GM23338 (cell line): ENCODE measurements at regions not wholly inside any gene's neighbourhood (a gene's known extent, or its start where the extent isn't known, plus 50 kb on each side); places are given as distances from the start of the nearest gene placed in this dataset.

Source experiments
- ATAC-seq: fragments of 200-7000 bp; cut with Tn5 transposase; 3 replicates; pipeline ENCODE4 v1.9.1; 2020
- DNase-seq: peaks from one replicate; pipeline ENCODE4 v3.0.0-alpha.2; 2015; ENCODE audit warnings: low spot score
- H2AFZ ChIP-seq: fragments of 200-600 bp; sonication (generic); 2 replicates; pipeline ENCODE4 v1.8.0; 2016; ENCODE audit warnings: antibody characterized with exemption, mild to moderate bottlenecking, moderate library complexity
- H3F3A ChIP-seq: fragments of 200-600 bp; sonication (generic); replicated peaks from 2 replicates; pipeline ENCODE4 v1.8.0; 2017; ENCODE audit warnings: antibody characterized with exemption, mixed run types, low read depth
- H3K27ac ChIP-seq: fragments of 200-600 bp; sonication (generic); 2 replicates; pipeline ENCODE4 v1.6.1; 2016; ENCODE audit warnings: low read depth
- H3K27me3 ChIP-seq: fragments of 200-600 bp; sonication (generic); 2 replicates; pipeline ENCODE4 v1.8.0; 2016; ENCODE audit warnings: mild to moderate bottlenecking, mixed run types, moderate library complexity; ENCODE audit not compliant: insufficient read depth
- H3K36me3 ChIP-seq: fragments of 200-600 bp; sonication (generic); 2 replicates; pipeline ENCODE4 v1.8.0; 2016; ENCODE audit warnings: mild to moderate bottlenecking; ENCODE audit not compliant: insufficient read depth
- H3K4me1 ChIP-seq: fragments of 200-600 bp; sonication (generic); 2 replicates; pipeline ENCODE4 v1.8.0; 2016; ENCODE audit warnings: mild to moderate bottlenecking, moderate library complexity; ENCODE audit not compliant: insufficient read depth
- H3K4me2 ChIP-seq: fragments of 200-600 bp; sonication (generic); 2 replicates; pipeline ENCODE4 v1.7.1; 2017; ENCODE audit warnings: mixed run types
- H3K4me3 ChIP-seq: fragments of 200-600 bp; sonication (generic); 2 replicates; pipeline ENCODE4 v1.6.1; 2016; ENCODE audit warnings: mixed run types
- H3K79me2 ChIP-seq: fragments of 200-600 bp; sonication (generic); replicated peaks from 2 replicates; pipeline ENCODE4 v1.8.0; 2017; ENCODE audit warnings: mild to moderate bottlenecking; ENCODE audit not compliant: insufficient read depth
- H3K9me2 ChIP-seq: fragments of 200-600 bp; sonication (generic); 2 replicates; pipeline ENCODE4 v1.8.0; 2017; ENCODE audit not compliant: insufficient read depth
- H4K20me1 ChIP-seq: fragments of 200-600 bp; sonication (generic); replicated peaks from 2 replicates; pipeline ENCODE4 v1.8.0; 2017; ENCODE audit warnings: mild to moderate bottlenecking; ENCODE audit not compliant: insufficient read depth
- H3K27ac Mint-ChIP-seq: 2 replicates; pipeline ENCODE4 v1.8.0; 2020; ENCODE audit warnings: inconsistent platforms, mild to moderate bottlenecking, moderate library complexity, mixed read lengths
- H3K27me3 Mint-ChIP-seq: 3 replicates; pipeline ENCODE4 v1.8.0; 2022; ENCODE audit warnings: low read depth, mild to moderate bottlenecking, moderate library complexity, mixed read lengths, inconsistent platforms; ENCODE audit not compliant: insufficient read depth, poor library complexity
- H3K36me3 Mint-ChIP-seq: 3 replicates; pipeline ENCODE4 v1.8.0; 2021; ENCODE audit warnings: low read depth, mild to moderate bottlenecking, inconsistent platforms, moderate library complexity, mixed read lengths
- H3K4me1 Mint-ChIP-seq: 3 replicates; pipeline ENCODE4 v1.8.0; 2020; ENCODE audit warnings: mild to moderate bottlenecking, inconsistent platforms, mixed read lengths
- H3K4me3 Mint-ChIP-seq: 3 replicates; pipeline ENCODE4 v1.8.0; 2021; ENCODE audit warnings: moderate library complexity, mild to moderate bottlenecking, inconsistent platforms, mixed read lengths
- H3K9me3 Mint-ChIP-seq: 3 replicates; pipeline ENCODE4 v1.8.0; 2020; ENCODE audit warnings: moderate library complexity, mild to moderate bottlenecking, inconsistent platforms, mixed read lengths
- CTCF ChIP-seq, 2 experiments: fragments of 200-600 bp in 1 of 2; sonication (generic) in 1 of 2; conservative IDR thresholded peaks; 2 replicates each; pipeline versions ENCODE4 v1.5.1 to v1.6.1; 2016 to 2017; ENCODE audit warnings: antibody characterized with exemption in 2 of 2, low read depth in 2 of 2, mild to moderate bottlenecking in 2 of 2, moderate library complexity in 1 of 2
- ETS1 ChIP-seq: IDR thresholded peaks from 2 replicates; pipeline ENCODE4 v1.6.1; 2016; ENCODE audit warnings: antibody characterized with exemption
- EZH2 ChIP-seq: fragments of 200-600 bp; sonication (generic); IDR thresholded peaks from one replicate; pipeline ENCODE4 v1.8.0; 2017; ENCODE audit warnings: antibody characterized with exemption, mild to moderate bottlenecking, low read depth; ENCODE audit not compliant: unreplicated experiment
- EZH2phosphoT487 ChIP-seq: fragments of 200-600 bp; sonication (generic); IDR thresholded peaks from one replicate; pipeline ENCODE4 v1.8.1; 2018; ENCODE audit warnings: antibody characterized with exemption; ENCODE audit not compliant: unreplicated experiment
- JUNB ChIP-seq: IDR thresholded peaks from one replicate; pipeline ENCODE4 v1.6.1; 2016; ENCODE audit warnings: antibody characterized with exemption; ENCODE audit not compliant: unreplicated experiment
- NANOG ChIP-seq: IDR thresholded peaks from 2 replicates; pipeline ENCODE4 v1.6.1; 2016; ENCODE audit warnings: antibody characterized with exemption, borderline replicate concordance
- POLR2AphosphoS5 ChIP-seq: IDR thresholded peaks from 2 replicates; pipeline ENCODE4 v1.6.1; 2016; ENCODE audit warnings: antibody characterized with exemption, low read depth
- REST ChIP-seq: IDR thresholded peaks from one replicate; pipeline ENCODE4 v1.6.1; 2018; ENCODE audit warnings: antibody characterized with exemption; ENCODE audit not compliant: unreplicated experiment
- STAT1 ChIP-seq: IDR thresholded peaks from one replicate; pipeline ENCODE4 v1.6.1; 2016; ENCODE audit warnings: antibody characterized with exemption; ENCODE audit not compliant: unreplicated experiment
- ZNF114 ChIP-seq: fragments of 250-450 bp; sonication (Bioruptor Pico); IDR thresholded peaks from 2 replicates; pipeline ENCODE4 v1.5.0; 2020; ENCODE audit warnings: mild to moderate bottlenecking, moderate library complexity
- ZNF331 ChIP-seq: fragments of 250-450 bp; sonication (Bioruptor Pico); IDR thresholded peaks from 2 replicates; pipeline ENCODE4 v1.5.0; 2020; ENCODE audit warnings: low read depth, mild to moderate bottlenecking, moderate library complexity
- ZNF462 ChIP-seq: fragments of 250-450 bp; sonication (Bioruptor Pico); IDR thresholded peaks from 2 replicates; pipeline ENCODE4 v1.5.0; 2020; ENCODE audit warnings: mild to moderate bottlenecking, moderate library complexity

- TF ChIP-seq ETS1 (no peak), NANOG (no peak), EZH2phosphoT487 (no peak), ZNF331 (CRISPR knock-in tag) (no peak), JUNB (no peak), ZNF462 (CRISPR knock-in tag) (no peak), EZH2 (no peak)
Observed at GRCh38 chr22:26941896-26942636, 284.7 kb downstream of the MIAT start (continued).

GRCh38 chr22:26942637-26942957 is 285.2 kb downstream of the MIAT start:
- Mint-ChIP-seq H3K27me3 (peaks cover 3% of the 10 kb centered on the region), H3K36me3 (peaks cover 5% of the 10 kb centered on the region; the same call in 2 of the 3 replicates), H3K4me3 (no peak overlapping the region), H3K4me1 (peaks cover 11% of the 10 kb centered on the region), H3K9me3 (peaks cover 12% of the 10 kb centered on the region), H3K27ac (no peak overlapping the region)
- no peaks in the 10 kb centered on the region for H3K79me2 ChIP-seq
- ATAC-seq = no peak
- H2AFZ ChIP-seq = peak overlapping the region; percentile 87; the same call in 1 of the 2 replicates
- no peak overlapping the region for H3K4me3 ChIP-seq
- H4K20me1 ChIP-seq = no peaks in the 10 kb centered on the region
- no peaks in the 10 kb centered on the region for H3F3A ChIP-seq
- no peaks in the 10 kb centered on the region for H3K27me3 ChIP-seq
- no peak overlapping the region; the same call in 1 of the 2 replicates for H3K27ac ChIP-seq
- no peaks in the 10 kb centered on the region for H3K36me3 ChIP-seq
- 0 out of 2 replicates have a peak, but pooled peaks cover 7% of the 10 kb centered on the region for H3K9me2 ChIP-seq
- H3K4me1 ChIP-seq = peaks cover 14% of the 10 kb centered on the region
- peak overlapping the region; percentile 43; the same call in 1 of the 2 replicates for H3K4me2 ChIP-seq
- DNase-seq = no peak
- TF ChIP-seq POLR2AphosphoS5 = no peak
- no peak for TF ChIP-seq NANOG
- no peak for TF ChIP-seq REST
- no peak for TF ChIP-seq ZNF114 (CRISPR knock-in tag)
- TF ChIP-seq JUNB = no peak
- TF ChIP-seq CTCF (conservative IDR thresholded peaks at IDR 0.05; ENCODE audit: low read depth in 2 of 2) = no peak
- no peak for TF ChIP-seq STAT1
- no peak for TF ChIP-seq EZH2
- TF ChIP-seq EZH2phosphoT487 = no peak
